Activated gamma-delta T cell treated with Interleukin-2 at 50 U/mL for 16 hours (primary cell): ENCODE measurements at regions not wholly inside any gene's neighbourhood (a gene's known extent, or its start where the extent isn't known, plus 50 kb on each side); places are given as distances from the start of the nearest gene placed in this dataset.
"Not testable (repeated sequence)": the region's sequence is repeated elsewhere in the genome, so short reads cannot be mapped to it uniquely, and the experiment has no call there.

Experiments
- DNase-seq: peaks from one replicate; pipeline ENCODE4 v3.0.0-alpha.2; 2020

DNA sequence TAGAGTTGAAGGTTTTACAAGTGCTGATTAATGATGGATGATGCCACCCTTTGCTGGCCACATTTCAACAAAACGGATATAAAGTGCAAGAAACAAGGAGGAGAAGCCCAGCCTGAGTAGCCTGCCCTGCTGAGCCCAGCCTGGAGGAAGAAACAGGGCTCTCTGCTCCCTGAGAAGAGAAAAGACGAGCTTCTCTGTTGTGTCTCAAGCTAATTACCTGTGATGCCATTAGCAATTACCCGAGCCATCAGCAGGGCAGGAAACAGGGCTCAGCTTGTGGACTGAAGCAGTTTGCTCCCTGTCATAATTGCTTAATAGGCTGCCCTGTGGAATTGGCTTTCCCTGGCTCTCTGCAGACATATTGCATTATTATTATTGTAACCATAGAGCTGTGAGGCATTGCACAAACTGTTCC is 709.3 kb upstream of the AUTS2 start:
- DNase-seq: no peak

DNA sequence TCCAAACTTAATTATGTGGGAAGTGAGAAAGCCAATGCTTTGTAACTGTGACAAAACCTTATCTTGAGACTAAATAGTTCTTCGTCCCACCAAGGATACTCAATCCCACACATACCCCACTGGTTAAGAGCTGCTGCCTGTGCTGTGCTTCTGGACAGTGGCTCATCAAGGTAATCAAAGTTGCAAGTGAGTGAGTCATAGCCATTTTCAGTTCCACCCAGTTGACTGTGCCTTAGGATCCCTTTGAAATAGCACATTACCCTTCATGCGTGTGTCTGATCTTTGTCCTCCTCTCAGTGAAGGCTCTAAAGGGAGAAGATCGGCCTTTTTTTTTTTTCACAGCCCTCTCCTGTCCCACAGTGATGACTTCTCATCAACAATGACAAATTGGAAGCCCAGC is 706.0 kb upstream of the AUTS2 start:
- no peak for DNase-seq

DNA sequence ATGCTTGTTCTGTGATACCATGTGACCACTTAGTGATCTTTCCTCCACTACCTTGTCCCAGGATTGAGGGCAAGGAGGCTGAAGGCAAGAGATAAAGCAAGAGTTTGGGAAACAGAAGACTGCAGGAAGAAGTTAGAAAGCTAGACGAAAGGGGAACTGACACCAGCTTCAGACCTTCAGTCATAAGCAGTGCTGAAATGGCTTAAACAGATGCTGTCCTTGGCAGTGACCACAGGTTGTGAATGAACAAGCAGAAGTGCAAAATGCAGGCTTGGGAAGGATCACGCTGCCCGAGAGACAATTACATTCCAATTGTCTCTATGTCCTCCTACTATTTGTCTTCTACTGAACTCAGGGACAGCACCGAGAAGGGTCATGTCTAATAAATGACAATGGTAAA is 704.9 kb upstream of the AUTS2 start:
- no peak for DNase-seq

DNA sequence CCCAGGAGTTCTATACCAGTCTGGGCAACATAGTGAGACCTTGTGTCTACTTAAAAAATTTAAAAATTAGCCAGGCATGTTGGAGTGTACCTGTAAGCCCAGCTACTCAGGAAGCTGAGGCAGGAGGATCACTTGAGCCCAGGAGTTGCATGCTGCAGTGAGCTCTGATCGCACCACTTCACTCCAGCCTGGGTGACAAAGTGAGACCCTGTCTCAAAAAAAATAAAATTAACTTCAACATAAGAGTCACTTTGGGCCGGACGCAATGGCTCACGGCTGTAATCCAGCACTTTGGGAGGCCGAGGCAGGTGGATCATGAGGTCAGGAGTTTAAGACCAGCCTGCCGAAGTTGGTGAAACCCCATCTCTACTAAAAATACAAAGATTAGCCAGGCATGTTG is 699.1 kb upstream of the AUTS2 start:
- not testable (repeated sequence) for DNase-seq

DNA sequence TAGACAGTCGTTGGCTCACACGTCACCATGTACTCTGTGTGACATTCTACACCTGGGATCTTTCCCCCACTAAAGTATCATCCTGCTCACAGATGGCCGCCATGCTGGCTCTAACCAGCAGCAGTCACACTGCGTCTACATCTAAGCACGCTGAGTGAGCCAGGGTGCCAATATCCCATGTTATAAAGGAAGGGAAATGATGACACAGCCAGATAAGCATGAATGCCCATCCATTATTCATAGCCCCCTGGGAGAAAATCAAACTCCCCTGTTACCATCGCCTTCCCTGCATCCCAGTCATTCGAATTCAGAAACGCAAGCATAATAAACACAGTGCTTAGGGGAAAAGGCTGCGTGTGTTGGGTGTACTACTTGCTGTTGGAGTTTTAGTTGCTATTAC is 698.2 kb upstream of the AUTS2 start:
- DNase-seq: no peak

DNA sequence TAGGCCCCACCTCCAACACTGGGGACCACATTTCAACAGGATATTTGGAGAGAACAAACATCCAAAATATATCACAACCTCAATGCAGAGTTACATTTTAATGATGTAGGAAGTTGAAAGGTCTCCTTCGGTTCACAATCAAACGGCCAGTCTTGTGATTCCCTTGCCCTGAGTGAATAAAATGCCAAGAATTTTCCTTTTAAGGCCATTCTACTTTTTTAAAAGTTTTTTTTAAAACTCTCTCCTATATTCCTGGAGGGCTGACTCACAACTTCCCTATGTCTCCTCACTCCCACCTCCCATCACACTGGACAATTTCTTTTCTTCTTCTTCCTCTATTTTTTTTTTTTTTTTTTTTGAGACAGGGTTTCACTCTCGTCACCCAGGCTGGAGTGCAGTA is 693.6 kb upstream of the AUTS2 start:
- no peak for DNase-seq

DNA sequence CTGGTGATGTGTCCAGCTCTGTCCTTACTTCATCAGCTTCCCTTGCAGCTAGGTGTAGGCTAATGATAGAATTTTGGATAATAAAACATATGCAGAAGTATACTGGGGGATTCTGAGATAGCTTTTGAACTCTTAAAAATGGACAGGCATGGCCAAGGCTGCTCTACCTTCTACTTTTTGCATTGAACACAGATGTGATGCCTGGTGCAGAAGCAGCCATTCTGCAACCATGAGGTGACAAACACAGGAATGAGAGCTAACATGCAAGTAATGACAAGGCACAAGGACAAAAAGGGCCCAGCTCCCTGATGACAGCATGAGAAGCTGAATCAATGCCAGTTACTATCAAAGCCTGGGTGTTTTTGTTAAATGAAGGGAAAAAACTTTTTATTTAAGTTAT is 686.5 kb upstream of the AUTS2 start:
- DNase-seq: no peak

DNA sequence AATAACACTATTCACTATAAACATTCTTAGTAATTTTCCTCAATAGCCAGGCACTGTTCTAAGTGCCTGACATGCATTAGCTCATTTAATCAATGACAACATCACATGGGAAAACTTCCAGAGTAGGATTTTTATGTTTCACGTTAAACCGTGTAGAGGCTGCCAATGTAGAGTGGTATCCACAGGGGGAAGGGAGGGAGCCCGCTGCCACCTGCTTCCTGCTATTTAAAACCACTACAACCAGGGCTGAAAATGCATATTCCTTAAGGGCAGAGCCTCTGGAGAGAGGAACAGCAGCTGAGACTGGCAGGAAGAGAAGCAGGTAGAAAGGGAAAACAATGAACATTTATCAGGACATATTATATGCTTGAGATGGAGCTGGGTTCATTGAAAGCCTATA is 684.3 kb upstream of the AUTS2 start:
- no peak for DNase-seq

DNA sequence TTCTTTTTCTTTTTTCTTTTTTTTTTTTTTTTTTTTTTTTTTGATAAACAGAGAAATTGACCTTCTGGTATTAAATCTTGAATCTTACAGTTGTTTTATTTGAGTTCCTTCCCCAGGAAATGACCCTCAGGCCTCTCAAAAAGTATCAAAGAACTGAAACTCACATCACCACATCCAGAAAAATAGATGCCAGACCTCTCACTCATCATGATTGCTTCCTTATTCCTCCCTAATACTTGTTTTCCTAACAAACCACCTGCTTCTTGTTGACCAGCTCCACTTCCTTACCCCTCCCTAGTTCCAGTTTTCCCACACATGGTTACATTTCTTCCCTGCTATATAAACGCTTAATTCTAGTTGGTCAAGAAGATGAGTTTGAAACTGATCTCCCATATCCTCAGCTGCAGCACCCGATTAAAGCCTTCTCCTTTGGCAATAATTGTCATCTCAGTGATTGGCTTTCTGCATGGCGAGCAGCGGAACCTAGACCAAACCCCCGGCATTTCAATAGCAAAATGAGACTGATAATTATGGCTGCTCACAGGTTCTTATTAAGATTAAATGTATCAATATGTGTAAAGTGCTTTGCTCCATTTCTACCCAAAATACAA is 681.1 kb upstream of the AUTS2 start:
- DNase-seq: no peak

DNA sequence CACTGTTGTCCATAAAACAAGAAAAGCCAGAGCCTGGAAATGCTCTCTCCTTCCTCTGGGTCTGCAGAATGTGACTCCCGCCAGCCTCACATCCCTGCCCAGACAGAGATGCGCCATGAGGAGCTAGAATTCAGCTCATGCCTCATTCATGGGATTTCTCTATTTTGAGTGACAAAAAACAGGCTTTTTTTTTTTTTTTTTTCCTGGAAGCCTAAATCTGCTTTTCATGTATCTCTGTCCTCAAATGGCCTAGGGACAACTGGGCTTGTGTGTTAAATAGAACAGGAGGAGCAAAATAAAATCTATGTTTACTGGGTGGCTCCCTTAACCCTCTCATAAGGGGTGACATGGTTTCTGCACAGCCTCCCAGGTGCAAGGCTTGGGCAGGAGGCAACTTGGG is 679.7 kb upstream of the AUTS2 start:
- DNase-seq: no peak

DNA sequence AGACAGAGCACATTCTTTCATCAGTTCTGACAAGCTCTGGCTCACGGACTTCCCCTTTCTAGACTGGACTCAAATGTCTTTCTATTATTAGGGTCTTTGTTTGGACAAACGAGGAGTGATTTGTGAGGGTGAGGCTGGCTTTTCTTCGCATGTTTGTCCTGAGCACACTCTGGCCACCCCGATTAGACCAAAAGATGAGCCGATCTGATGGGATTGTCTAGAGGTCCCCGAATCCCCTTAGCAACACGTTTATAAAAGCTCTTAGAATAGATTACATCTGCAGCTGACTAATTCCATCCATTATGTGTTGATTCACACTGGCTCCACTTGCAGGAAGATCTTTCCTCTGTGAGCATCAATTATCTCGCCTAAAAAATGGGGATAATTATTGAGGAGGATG is 675.4 kb upstream of the AUTS2 start:
- no peak for DNase-seq

DNA sequence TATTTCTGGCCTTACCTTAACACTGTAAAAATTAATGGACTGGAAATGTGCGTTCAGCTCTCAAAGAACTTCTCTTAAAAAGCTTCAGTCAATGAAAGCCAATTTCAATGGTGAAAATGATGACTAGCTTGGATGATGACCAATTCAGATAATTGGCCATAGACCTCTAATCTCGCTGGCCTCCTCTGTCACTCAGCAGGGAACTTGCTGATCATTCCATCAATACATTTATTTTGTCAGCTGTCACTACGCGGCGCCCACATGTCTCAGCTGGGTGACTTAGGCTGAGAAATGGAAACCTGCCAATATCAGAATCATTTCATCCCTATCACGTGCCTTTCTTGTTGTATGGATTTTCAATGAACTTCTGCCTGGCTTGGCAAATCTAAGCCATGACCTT is 673.0 kb upstream of the AUTS2 start:
- DNase-seq: no peak

DNA sequence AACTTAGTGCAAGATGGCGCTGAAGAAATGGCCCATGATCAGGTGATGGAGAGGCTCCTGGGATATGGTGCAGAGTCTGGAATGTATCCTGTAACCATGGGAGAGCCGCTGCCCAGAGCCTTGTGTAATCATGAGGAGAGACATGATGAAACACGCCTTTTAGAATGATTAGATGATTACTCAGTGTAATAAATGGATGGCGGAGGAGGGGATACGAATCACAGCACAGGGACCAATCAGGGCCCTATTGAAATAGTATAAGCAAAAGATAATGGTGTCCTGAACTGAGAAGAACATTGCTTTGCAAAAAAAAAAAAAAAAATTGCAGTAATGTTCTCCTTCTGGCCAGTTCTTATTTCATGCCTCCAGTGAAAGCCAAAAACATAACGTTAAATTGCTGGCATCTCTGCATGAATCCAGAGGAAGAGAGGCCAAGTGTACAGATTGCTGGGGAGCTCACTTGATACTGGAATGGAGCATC is 668.5 kb upstream of the AUTS2 start:
- DNase-seq: no peak

DNA sequence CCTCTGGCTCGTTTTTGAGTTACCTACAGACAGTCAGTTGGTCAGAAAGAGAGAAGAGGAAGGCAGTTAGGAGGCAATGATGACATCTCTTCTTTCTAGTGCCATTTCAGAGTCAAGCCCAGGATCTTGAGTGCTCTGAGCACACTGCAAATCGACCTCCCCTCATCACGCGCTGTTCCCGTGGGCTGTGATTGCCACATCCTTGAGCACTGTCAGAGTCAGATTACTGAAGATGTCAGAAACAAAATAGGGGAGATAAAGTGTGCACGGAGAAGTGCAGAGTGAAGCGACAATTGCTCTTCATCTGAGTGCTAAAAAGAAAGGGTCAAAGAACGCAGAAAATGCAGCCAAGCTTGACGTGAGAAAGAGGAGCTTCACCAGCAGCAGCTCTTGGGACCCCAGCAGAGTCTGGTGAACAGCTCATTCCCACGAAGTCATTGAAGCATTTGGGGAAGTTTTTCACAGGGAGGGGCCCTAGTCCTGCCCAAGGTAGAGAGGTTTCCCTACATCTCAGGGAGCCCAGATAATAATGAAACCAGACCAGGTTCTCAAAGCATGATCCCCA is 661.7 kb upstream of the AUTS2 start:
- no peak for DNase-seq

DNA sequence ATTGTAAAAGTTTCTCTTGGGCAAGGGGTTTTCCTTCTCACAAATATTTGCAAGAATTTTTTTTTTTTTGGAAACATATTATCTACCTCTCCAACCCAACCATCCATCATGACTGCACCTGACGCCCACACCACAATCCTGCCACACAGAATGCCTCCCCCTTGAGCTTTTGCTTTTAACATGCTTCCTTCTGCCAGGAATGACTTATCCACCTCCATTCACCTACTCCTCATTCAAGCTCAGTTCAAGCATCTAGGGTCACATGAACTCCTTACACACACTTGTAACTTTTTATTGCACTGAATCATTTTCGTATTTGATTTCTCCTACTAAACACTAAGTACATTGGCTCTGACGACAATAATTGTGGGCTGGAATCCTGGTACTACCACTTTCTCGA is 660.1 kb upstream of the AUTS2 start:
- no peak for DNase-seq

DNA sequence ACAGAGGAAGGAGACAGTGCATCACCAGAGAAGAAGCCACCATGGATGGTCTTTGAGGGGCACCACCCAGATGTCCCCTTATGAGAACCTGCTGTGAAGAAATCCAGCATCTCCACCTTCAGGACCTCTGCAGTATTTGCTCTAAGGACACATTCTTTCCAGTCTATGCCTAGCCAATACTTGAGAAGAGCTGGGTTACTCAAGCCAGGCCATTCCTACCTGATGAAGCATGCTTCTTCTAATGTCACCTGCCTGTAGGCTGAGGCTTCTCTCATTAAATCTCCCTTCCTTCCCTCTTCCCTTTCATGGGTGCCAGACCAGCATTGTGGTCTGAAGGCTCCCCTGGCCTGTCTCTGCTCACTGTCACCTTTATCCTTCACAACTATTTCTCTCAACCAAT is 654.5 kb upstream of the AUTS2 start:
- DNase-seq: no peak

DNA sequence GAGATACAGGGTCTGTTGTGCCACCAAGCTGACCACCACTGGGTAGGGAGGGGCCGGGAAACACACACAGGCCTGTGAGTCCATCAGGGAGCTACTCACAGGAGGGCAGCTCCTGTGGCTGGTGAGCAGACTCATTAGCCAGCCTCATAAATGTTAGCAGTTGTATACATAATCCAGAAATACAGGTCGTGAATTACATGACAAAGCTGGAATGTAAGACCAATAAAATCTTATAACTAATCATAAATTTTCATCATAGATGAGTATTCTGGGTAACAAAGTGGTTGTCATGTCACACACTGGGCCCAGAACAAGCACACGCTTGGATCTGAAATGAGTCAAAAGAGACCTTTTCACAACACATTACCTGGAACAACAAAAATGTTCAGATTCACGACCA is 642.6 kb upstream of the AUTS2 start:
- DNase-seq: no peak

DNA sequence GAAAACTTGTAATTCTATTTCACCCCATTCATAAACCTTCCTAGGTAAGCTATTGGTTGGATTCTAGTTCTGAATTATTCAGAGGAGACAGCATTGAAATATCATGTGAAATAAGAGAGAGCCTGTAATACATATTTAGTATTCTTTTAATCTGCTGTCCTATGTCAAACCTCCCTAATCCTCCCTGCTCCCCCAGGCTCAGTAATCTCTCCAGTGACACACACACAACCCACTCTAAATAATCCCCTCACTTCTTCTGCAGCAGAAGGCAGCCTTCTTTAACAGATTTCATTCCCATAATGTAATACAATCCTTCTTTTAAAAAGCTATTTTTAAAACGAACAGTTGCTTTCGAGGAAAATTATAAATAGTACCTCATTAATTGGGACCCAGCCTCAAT is 639.7 kb upstream of the AUTS2 start:
- no peak for DNase-seq

DNA sequence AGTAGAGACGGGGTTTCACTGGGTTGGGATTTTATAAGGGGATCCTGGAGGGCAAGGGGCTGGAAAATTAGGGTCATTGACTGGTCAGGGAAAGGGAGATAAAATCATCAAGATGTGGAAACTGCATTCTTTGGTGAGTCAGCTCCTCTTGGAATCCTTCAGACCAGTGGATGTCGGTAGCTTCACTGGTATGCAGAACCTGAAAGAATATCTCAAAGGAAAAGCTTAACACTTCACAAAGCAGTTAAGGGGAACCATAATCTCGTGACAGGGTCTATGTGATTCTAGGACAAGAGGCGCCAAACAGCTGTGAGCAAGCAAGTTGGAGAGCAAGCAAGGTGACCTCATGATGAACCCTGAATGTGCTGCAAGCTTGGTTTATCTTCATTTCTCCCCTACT is 634.7 kb upstream of the AUTS2 start:
- DNase-seq: no peak

DNA sequence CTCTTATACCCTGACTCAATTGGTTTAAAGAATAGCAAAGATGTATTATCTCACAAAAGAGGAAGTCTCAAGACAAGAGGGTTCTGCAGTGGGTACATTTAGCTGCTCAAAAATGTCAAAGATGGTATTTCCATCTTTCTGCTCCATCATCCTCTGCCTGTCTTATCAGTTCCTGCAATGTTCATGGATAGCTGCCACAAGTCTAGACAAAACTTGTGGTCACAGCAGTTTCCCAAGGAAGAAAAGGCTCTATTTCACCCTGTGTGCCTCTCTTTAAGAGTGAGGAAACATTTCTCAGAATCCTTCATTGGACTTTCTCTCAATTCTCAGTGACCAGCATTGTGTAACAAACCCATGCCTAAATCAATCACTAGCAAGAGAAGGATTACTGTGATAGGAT is 634.2 kb upstream of the AUTS2 start:
- no peak for DNase-seq

DNA sequence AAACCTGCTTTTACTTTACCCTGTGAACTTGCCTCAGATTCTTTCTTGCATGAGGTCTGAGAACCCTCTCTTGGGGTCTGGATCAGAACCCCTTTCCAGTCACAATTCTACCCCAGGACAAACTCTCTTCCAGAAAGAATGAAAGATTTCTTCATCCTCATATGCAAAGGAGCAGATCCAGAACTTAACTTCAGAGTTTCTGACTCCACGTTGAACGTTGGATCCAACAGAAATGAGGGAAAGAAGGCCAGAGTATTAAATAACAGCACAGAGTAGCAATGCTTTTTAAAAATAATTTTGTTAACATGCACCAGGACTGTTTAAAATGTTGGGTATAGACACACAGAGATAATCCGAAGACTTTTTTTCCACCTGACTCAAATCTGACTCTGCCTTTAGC is 632.9 kb upstream of the AUTS2 start:
- DNase-seq: no peak

DNA sequence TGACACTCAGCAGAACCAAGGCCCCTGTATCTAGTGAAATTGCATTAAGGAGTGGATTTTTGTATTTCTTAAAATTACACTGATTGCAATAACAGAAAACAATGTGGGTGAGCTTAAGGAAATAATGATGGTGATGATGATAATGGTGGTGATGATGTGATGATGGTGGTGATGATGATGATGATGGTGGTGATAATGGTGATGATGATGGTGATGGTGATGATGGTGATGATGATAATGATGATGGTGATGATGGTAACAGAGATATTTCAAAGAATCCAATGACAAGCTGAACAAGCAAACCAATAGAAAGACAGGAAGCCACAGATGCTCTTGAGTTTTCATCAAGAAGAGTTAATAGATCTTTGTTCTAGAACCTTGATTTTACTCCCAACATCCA is 630.7 kb upstream of the AUTS2 start:
- no peak for DNase-seq

DNA sequence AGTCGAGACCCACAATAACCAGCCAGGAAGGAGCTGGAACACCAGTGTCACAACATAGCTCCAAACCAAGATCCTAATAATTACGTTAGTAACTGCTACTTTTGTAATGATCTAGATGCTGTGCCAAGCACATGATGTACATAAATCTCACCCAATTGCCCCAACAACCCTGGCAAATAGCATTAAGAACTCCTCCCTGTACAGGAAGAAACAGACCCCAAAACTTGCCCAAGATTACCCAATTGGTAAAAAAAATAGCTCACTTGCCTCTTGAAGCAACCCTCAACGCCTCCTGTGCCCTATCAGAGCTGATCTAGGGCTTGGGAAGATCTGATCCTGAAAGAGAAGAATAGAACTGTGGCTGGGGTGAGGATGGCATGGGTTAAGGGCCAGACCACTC is 628.7 kb upstream of the AUTS2 start:
- DNase-seq: no peak

DNA sequence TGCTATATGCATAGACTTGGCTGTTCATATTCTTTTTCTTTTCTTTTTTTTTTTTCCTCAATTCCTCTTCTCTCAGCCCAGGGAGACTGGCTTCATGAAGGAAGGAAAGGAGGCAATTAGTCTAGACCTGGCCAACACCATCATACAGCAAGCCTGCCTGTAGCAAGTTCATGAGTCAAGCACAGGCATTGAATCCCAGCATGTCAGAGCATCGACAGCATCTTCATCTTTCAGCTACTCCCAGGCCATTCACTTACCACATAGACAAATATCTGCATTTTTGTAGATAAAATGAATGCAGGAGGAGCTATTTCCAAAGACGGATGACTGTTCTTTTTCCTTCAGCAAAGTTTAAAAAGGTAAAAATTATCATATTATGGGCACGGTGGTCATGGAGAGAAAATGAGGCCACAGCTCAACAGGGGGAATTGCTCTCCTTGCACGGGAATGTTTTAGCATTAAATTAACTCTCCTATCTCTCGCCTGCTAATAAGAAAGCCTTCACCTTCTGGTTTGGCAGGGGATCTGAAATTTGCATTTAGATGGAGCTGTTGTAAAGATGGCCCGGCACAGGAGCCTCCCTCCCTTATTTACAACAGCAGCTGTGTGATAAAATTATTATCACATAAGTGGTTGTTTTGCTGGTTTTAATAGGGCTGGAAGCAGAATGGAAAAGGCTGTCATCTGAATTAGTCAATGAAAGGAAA is 626.5 kb upstream of the AUTS2 start:
- DNase-seq: no peak
